Osteocyte (in vitro differentiated cells): ENCODE measurements at regions not wholly inside any gene's neighbourhood (a gene's known extent, or its start where the extent isn't known, plus 50 kb on each side); places are given as distances from the start of the nearest gene placed in this dataset.

Experiments used
- DNase-seq: peaks from one replicate; pipeline ENCODE4 v3.0.0; 2021; ENCODE audit warnings: mixed read lengths; ENCODE audit not compliant: unreplicated experiment; ENCODE audit errors: extremely low spot score
- H3K27ac Mint-ChIP-seq: one replicate; pipeline ENCODE4 v1.8.0; 2021; ENCODE audit warnings: mild to moderate bottlenecking, mixed read lengths; ENCODE audit not compliant: unreplicated experiment
- H3K27me3 Mint-ChIP-seq: one replicate; pipeline ENCODE4 v1.8.0; 2021; ENCODE audit warnings: mixed read lengths; ENCODE audit not compliant: unreplicated experiment
- H3K36me3 Mint-ChIP-seq: one replicate; pipeline ENCODE4 v1.8.0; 2021; ENCODE audit warnings: mixed read lengths; ENCODE audit not compliant: unreplicated experiment
- H3K4me1 Mint-ChIP-seq: one replicate; pipeline ENCODE4 v1.8.0; 2021; ENCODE audit warnings: mixed read lengths; ENCODE audit not compliant: unreplicated experiment
- H3K4me3 Mint-ChIP-seq: one replicate; pipeline ENCODE4 v1.8.0; 2021; ENCODE audit warnings: mild to moderate bottlenecking, moderate library complexity, mixed read lengths; ENCODE audit not compliant: unreplicated experiment
- H3K9me3 Mint-ChIP-seq: one replicate; pipeline ENCODE4 v1.8.0; 2021; ENCODE audit warnings: mixed read lengths; ENCODE audit not compliant: unreplicated experiment
- CTCF ChIP-seq: fragments of 200-600 bp; sonication (generic); IDR thresholded peaks from 2 replicates; pipeline ENCODE4 v1.5.0; 2021; ENCODE audit warnings: antibody characterized with exemption, mild to moderate bottlenecking, moderate library complexity

- no peaks in the 10 kb centered on the region for H3K9me3 Mint-ChIP-seq
- H3K4me1 Mint-ChIP-seq = peaks cover 55% of the 10 kb centered on the region
- H3K27ac Mint-ChIP-seq = peak overlapping the region; percentile 62
- no peaks in the 10 kb centered on the region for H3K36me3 Mint-ChIP-seq
- no peak for TF ChIP-seq CTCF
- DNase-seq = no peak
- no peak overlapping the region for H3K4me3 Mint-ChIP-seq
- no peaks in the 10 kb centered on the region for H3K27me3 Mint-ChIP-seq
Measured at GRCh38 chr17:31598921-31599571, 207.6 kb downstream of the RAB11FIP4 start.

DNA sequence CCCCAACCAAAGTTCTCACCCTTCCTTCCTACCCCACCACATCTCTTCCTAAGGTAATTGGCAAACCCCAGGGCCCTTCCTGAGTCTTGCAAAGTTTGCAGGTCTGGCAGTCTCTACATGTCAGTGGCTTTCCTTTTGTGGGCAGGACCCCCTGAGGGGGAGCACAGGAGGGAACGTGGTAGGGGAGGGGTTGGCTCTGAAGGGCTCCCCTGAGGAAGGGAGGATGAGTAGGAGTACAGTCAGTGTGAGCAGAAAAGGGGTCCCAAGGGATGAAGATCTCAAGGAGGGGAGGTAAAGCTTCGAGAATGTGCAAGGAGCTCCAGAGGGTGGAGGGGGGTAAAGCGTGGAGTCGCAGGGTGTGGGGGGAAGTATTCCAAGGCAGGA, 206.9 kb downstream of the RAB11FIP4 start:
- Mint-ChIP-seq H3K9me3 (no peaks in the 10 kb centered on the region), H3K4me3 (no peak overlapping the region), H3K36me3 (no peaks in the 10 kb centered on the region), H3K27ac (peak overlapping the region; percentile 62), H3K27me3 (no peaks in the 10 kb centered on the region), H3K4me1 (peaks cover 62% of the 10 kb centered on the region)
- TF ChIP-seq CTCF = no peak
- DNase-seq = no peak

DNA sequence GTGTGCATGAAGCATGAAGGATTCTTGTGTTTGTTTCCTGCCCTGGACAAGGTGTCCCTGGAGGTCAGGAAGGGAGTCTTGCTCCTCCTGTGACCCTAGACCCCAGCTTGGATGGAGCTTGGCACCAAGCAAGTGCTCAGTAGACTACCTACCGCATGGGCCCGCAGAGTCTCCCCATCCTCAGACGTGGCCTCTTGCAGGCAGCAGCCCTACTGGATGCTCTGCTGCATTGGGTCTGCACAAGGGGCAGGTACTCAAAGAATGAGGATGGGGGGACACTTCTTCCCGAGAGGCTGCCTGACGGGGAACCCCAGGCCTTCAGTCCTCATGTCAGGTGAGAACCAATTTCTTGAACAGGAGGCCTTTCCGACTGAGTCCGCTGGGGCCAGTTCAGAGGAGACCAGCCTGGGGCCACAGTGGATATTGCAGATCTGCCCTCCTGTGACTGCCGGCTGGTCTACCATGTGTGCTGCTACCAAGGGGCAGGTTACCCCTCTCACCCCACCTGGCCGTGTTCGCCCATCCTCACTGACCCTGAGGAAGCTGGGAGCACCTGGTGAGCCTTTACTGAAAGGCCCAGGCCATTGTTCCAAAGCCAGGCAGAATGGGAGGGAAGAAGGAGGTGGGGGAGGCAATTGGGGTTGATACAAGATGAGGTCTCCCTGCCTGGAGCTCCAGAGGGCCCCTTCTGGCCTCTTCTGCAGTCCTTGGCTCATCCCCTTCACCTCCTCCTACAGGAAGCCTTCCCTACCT, 206.3 kb downstream of the RAB11FIP4 start:
- Mint-ChIP-seq H3K4me3 (no peak overlapping the region), H3K36me3 (no peaks in the 10 kb centered on the region), H3K4me1 (peaks cover 68% of the 10 kb centered on the region), H3K27me3 (no peaks in the 10 kb centered on the region), H3K9me3 (no peaks in the 10 kb centered on the region), H3K27ac (peak overlapping the region; percentile 93)
- DNase-seq = no peak
- TF ChIP-seq CTCF = no peak

GRCh38 chr17:31596382-31597323, 205.2 kb downstream of the RAB11FIP4 start:
- Mint-ChIP-seq H3K27me3 (no peaks in the 10 kb centered on the region), H3K4me1 (peaks cover 68% of the 10 kb centered on the region), H3K9me3 (no peaks in the 10 kb centered on the region), H3K4me3 (no peak overlapping the region), H3K36me3 (no peaks in the 10 kb centered on the region), H3K27ac (peak overlapping the region; percentile 93)
- TF ChIP-seq CTCF = no peak
- peak; percentile 97 for DNase-seq
